Chondrocyte (in vitro differentiated cells): ENCODE measurements at regions not wholly inside any gene's neighbourhood (a gene's known extent, or its start where the extent isn't known, plus 50 kb on each side); places are given as distances from the start of the nearest gene placed in this dataset.

Experiments used
- DNase-seq: peaks from one replicate; pipeline ENCODE4 v3.0.0; 2021; ENCODE audit warnings: mixed read lengths, low spot score
- H3K27ac Mint-ChIP-seq: one replicate; pipeline ENCODE4 v1.8.0; 2021; ENCODE audit warnings: mild to moderate bottlenecking, moderate library complexity, mixed read lengths; ENCODE audit not compliant: unreplicated experiment
- H3K27me3 Mint-ChIP-seq: 2 replicates; pipeline ENCODE4 v1.8.0; 2021; ENCODE audit warnings: low read depth, mixed read lengths
- H3K36me3 Mint-ChIP-seq: 2 replicates; pipeline ENCODE4 v1.8.0; 2021; ENCODE audit warnings: low read depth, mixed read lengths
- H3K4me1 Mint-ChIP-seq: 2 replicates; pipeline ENCODE4 v1.8.0; 2021; ENCODE audit warnings: low read depth, mild to moderate bottlenecking, mixed read lengths
- H3K4me3 Mint-ChIP-seq: one replicate; pipeline ENCODE4 v1.8.0; 2021; ENCODE audit warnings: mild to moderate bottlenecking, moderate library complexity, mixed read lengths; ENCODE audit not compliant: unreplicated experiment
- H3K9me3 Mint-ChIP-seq: 2 replicates; pipeline ENCODE4 v1.8.0; 2021; ENCODE audit warnings: low read depth, mixed read lengths
- TF ChIP-seq, protein P1 (sequence below): fragments of 200-600 bp; sonication (generic); IDR thresholded peaks from 2 replicates; pipeline ENCODE4 v1.5.0; 2021; ENCODE audit warnings: antibody characterized with exemption, mild to moderate bottlenecking, moderate library complexity

DNA sequence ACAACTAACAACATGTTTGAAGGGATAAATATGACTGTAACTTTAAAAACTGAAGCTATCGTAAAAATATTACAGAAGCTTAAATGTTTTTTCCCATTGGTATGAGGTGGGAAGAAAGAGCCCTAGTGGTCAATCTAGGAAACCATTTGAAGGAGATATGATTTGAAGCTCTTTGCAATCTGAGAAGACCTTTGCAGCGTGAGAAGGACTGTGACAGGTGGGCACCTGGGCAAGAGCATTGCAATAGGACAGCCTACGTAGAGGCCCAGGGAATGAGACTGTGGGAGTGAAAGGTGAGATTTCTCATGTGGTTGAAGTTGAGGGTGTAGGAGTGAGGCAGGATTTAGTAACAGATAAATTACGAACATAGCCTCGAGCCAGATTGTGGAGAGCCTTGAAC, 108.0 kb upstream of the PDE7B start:
- TF ChIP-seq, protein P1, sequence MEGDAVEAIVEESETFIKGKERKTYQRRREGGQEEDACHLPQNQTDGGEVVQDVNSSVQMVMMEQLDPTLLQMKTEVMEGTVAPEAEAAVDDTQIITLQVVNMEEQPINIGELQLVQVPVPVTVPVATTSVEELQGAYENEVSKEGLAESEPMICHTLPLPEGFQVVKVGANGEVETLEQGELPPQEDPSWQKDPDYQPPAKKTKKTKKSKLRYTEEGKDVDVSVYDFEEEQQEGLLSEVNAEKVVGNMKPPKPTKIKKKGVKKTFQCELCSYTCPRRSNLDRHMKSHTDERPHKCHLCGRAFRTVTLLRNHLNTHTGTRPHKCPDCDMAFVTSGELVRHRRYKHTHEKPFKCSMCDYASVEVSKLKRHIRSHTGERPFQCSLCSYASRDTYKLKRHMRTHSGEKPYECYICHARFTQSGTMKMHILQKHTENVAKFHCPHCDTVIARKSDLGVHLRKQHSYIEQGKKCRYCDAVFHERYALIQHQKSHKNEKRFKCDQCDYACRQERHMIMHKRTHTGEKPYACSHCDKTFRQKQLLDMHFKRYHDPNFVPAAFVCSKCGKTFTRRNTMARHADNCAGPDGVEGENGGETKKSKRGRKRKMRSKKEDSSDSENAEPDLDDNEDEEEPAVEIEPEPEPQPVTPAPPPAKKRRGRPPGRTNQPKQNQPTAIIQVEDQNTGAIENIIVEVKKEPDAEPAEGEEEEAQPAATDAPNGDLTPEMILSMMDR: no peak
- Mint-ChIP-seq H3K4me1 (no peaks in the 10 kb centered on the region), H3K27me3 (peaks cover 4% of the 10 kb centered on the region), H3K36me3 (no peaks in the 10 kb centered on the region), H3K27ac (no peak overlapping the region), H3K9me3 (no peaks in the 10 kb centered on the region), H3K4me3 (no peak overlapping the region)
- no peak for DNase-seq

GRCh38 chr6:135748189-135748588, 103.3 kb upstream of the PDE7B start:
- no peaks in the 10 kb centered on the region for H3K36me3 Mint-ChIP-seq
- H3K4me1 Mint-ChIP-seq: no peaks in the 10 kb centered on the region
- H3K27ac Mint-ChIP-seq: no peak overlapping the region
- no peaks in the 10 kb centered on the region for H3K9me3 Mint-ChIP-seq
- TF ChIP-seq, protein P1: no peak
- H3K27me3 Mint-ChIP-seq: no peaks in the 10 kb centered on the region
- no peak overlapping the region for H3K4me3 Mint-ChIP-seq
- no peak for DNase-seq

GRCh38 chr6:135750081-135750480, 101.4 kb upstream of the PDE7B start:
- Mint-ChIP-seq H3K4me3 (no peak overlapping the region), H3K27ac (no peak overlapping the region), H3K9me3 (no peaks in the 10 kb centered on the region), H3K36me3 (no peaks in the 10 kb centered on the region), H3K27me3 (no peaks in the 10 kb centered on the region), H3K4me1 (no peaks in the 10 kb centered on the region)
- TF ChIP-seq, protein P1: no peak
- DNase-seq: no peak

- Mint-ChIP-seq H3K27me3 (no peaks in the 10 kb centered on the region), H3K9me3 (no peaks in the 10 kb centered on the region), H3K4me3 (no peak overlapping the region), H3K36me3 (no peaks in the 10 kb centered on the region), H3K4me1 (no peaks in the 10 kb centered on the region), H3K27ac (no peak overlapping the region)
- TF ChIP-seq, protein P1: no peak
- DNase-seq: no peak
Measured at GRCh38 chr6:135753196-135753595, 98.3 kb upstream of the PDE7B start.

DNA sequence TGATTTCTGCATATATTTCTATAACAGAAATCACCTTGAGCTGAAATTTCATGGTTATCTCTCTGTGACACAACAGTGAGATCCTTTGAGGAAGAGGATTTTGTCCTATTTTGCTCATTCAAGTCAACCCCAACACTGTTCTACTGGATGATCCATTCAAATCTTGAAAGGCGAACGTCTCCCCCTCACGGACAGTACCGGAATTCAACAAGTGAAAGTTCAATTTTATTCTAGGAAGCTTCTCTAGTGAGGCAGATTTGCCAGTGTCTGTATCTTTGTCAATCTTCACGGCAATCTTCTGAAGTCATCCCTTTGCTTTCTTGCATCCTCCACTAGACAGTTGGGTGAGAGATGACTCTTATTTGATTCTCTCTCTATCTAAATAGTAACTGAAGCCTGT, 91.7 kb upstream of the PDE7B start:
- Mint-ChIP-seq H3K4me1 (no peaks in the 10 kb centered on the region), H3K27ac (no peak overlapping the region), H3K36me3 (no peaks in the 10 kb centered on the region), H3K27me3 (peaks cover 3% of the 10 kb centered on the region), H3K4me3 (no peak overlapping the region), H3K9me3 (peaks cover 8% of the 10 kb centered on the region)
- no peak for DNase-seq
- TF ChIP-seq, protein P1: peak; percentile 45
